H9 (cell line): ENCODE measurements at regions not wholly inside any gene's neighbourhood (a gene's known extent, or its start where the extent isn't known, plus 50 kb on each side); places are given as distances from the start of the nearest gene placed in this dataset.

ENCODE experiments used
- DNase-seq: peaks from one replicate; pipeline ENCODE4 v3.0.0-alpha.2; 2017
- H2AFZ ChIP-seq: one replicate; pipeline ENCODE4 v1.6.1; 2013; ENCODE audit warnings: mild to moderate bottlenecking, low read length, control low read depth, moderate library complexity
- H2AK5ac ChIP-seq: 2 replicates; pipeline ENCODE4 v1.6.1; 2013; ENCODE audit warnings: low read length, control low read depth, mixed read lengths; ENCODE audit not compliant: insufficient read length
- H2BK120ac ChIP-seq: one replicate; pipeline ENCODE4 v1.6.1; 2013; ENCODE audit warnings: low read depth, mild to moderate bottlenecking, low read length, control low read depth, inconsistent platforms; ENCODE audit not compliant: poor library complexity, severe bottlenecking
- H2BK12ac ChIP-seq: 2 replicates; pipeline ENCODE4 v1.6.1; 2013; ENCODE audit warnings: low read length, control low read depth, mixed read lengths, low read depth; ENCODE audit not compliant: insufficient read length
- H2BK15ac ChIP-seq: 2 replicates; pipeline ENCODE4 v1.6.1; 2013; ENCODE audit warnings: low read depth, low read length, control low read depth
- H2BK20ac ChIP-seq: one replicate; pipeline ENCODE4 v1.6.1; 2013; ENCODE audit warnings: low read depth, mild to moderate bottlenecking, low read length, control low read depth, inconsistent platforms; ENCODE audit not compliant: poor library complexity, severe bottlenecking
- H2BK5ac ChIP-seq: 2 replicates; pipeline ENCODE4 v1.6.1; 2013; ENCODE audit warnings: low read length, control low read depth, mixed read lengths; ENCODE audit not compliant: insufficient read length
- H3K14ac ChIP-seq: 2 replicates; pipeline ENCODE4 v1.6.1; 2013; ENCODE audit warnings: low read length, control low read depth; ENCODE audit not compliant: insufficient read depth
- H3K18ac ChIP-seq: 2 replicates; pipeline ENCODE4 v1.6.1; 2013; ENCODE audit warnings: low read depth, mild to moderate bottlenecking, mixed read lengths, low read length, control low read depth; ENCODE audit not compliant: insufficient read length
- H3K23ac ChIP-seq: 2 replicates; pipeline ENCODE4 v1.6.1; 2013; ENCODE audit warnings: low read length, control low read depth, mixed read lengths, low read depth; ENCODE audit not compliant: insufficient read length
- H3K23me2 ChIP-seq: 2 replicates; pipeline ENCODE4 v1.6.1; 2013; ENCODE audit warnings: low read depth, mild to moderate bottlenecking, mixed read lengths, low read length, control low read depth; ENCODE audit not compliant: insufficient read length, poor library complexity, severe bottlenecking
- H3K27ac ChIP-seq: 2 replicates; pipeline ENCODE4 v1.5.1; 2013; ENCODE audit warnings: low read length, control low read depth, mixed read lengths, low read depth; ENCODE audit not compliant: insufficient read length
- H3K27me3 ChIP-seq: 2 replicates; pipeline ENCODE4 v1.6.1; 2013; ENCODE audit warnings: low read length, control low read depth, inconsistent platforms; ENCODE audit not compliant: insufficient read depth
- H3K4ac ChIP-seq: 2 replicates; pipeline ENCODE4 v1.6.1; 2013; ENCODE audit warnings: low read depth, mild to moderate bottlenecking, control low read depth, inconsistent platforms, low read length, moderate library complexity
- H3K4me1 ChIP-seq: 2 replicates; pipeline ENCODE4 v1.6.1; 2013; ENCODE audit warnings: low read length, control low read depth, inconsistent platforms; ENCODE audit not compliant: insufficient read depth
- H3K4me2 ChIP-seq: 2 replicates; pipeline ENCODE4 v1.6.1; 2013; ENCODE audit warnings: low read length, control low read depth, mixed read lengths; ENCODE audit not compliant: insufficient read length, insufficient read depth
- H3K56ac ChIP-seq: 2 replicates; pipeline ENCODE4 v1.6.1; 2013; ENCODE audit warnings: low read depth, mild to moderate bottlenecking, mixed read lengths, low read length, control low read depth; ENCODE audit not compliant: insufficient read length
- H3K79me1 ChIP-seq: 2 replicates; pipeline ENCODE4 v1.6.1; 2013; ENCODE audit warnings: low read depth, mild to moderate bottlenecking, moderate library complexity, low read length, control low read depth, inconsistent platforms; ENCODE audit not compliant: insufficient read depth, poor library complexity, severe bottlenecking
- H3K79me2 ChIP-seq: 2 replicates; pipeline ENCODE4 v1.6.1; 2013; ENCODE audit warnings: low read length, control low read depth, inconsistent platforms; ENCODE audit not compliant: insufficient read depth
- H3K9ac ChIP-seq: 2 replicates; pipeline ENCODE4 v1.6.1; 2013; ENCODE audit warnings: low read length, control low read depth, mixed read lengths; ENCODE audit not compliant: insufficient read length; ENCODE audit errors: extremely low read depth
- H3K9me3 ChIP-seq: one replicate; pipeline ENCODE4 v1.6.1; 2013; ENCODE audit warnings: low read depth, low read length, inconsistent platforms; ENCODE audit not compliant: control insufficient read depth
- H3T11ph ChIP-seq: one replicate; pipeline ENCODE4 v1.6.1; 2013; ENCODE audit warnings: mild to moderate bottlenecking, low read length, control low read depth, inconsistent platforms
- H4K20me1 ChIP-seq: one replicate; pipeline ENCODE4 v1.6.1; 2013; ENCODE audit not compliant: control insufficient read depth, insufficient read length, insufficient read depth
- H4K5ac ChIP-seq: 2 replicates; pipeline ENCODE4 v1.6.1; 2013; ENCODE audit warnings: low read depth, mild to moderate bottlenecking, mixed read lengths, low read length, control low read depth; ENCODE audit not compliant: insufficient read length
- H4K8ac ChIP-seq: replicated peaks from 2 replicates; pipeline ENCODE4 v1.6.1; 2013; ENCODE audit warnings: low read length, control low read depth, mixed read lengths, low read depth; ENCODE audit not compliant: insufficient read length
- H4K91ac ChIP-seq: 2 replicates; pipeline ENCODE4 v1.6.1; 2013; ENCODE audit warnings: low read depth, mild to moderate bottlenecking, moderate library complexity, mixed read lengths, low read length, control low read depth; ENCODE audit not compliant: insufficient read length
- H3K27ac Mint-ChIP-seq, 3 experiments: 2 replicates in 2 of 3; 3 replicates in 1 of 3; pipeline ENCODE4 v1.8.0; 2020 to 2021; ENCODE audit warnings: mixed read lengths in 3 of 3, mild to moderate bottlenecking in 1 of 3, moderate library complexity in 1 of 3
- H3K27me3 Mint-ChIP-seq: 2 replicates; pipeline ENCODE4 v1.8.0; 2021; ENCODE audit warnings: low read depth, mild to moderate bottlenecking, moderate library complexity, mixed read lengths
- H3K36me3 Mint-ChIP-seq, 3 experiments: 2 replicates in 2 of 3; 3 replicates in 1 of 3; pipeline ENCODE4 v1.8.0; 2020 to 2021; ENCODE audit warnings: low read depth in 3 of 3, mixed read lengths in 3 of 3; ENCODE audit not compliant: insufficient read depth in 1 of 3
- H3K4me1 Mint-ChIP-seq, 2 experiments: 2 replicates each; pipeline ENCODE4 v1.8.0; 2020; ENCODE audit warnings: mixed read lengths in 2 of 2
- H3K4me3 Mint-ChIP-seq, 2 experiments: 2 replicates in 1 of 2; 3 replicates in 1 of 2; pipeline ENCODE4 v1.8.0; 2020 to 2021; ENCODE audit warnings: mild to moderate bottlenecking in 2 of 2, mixed read lengths in 2 of 2, moderate library complexity in 1 of 2
- H3K9me3 Mint-ChIP-seq, 2 experiments: 2 replicates in 1 of 2; 3 replicates in 1 of 2; pipeline ENCODE4 v1.8.0; 2020; ENCODE audit warnings: mild to moderate bottlenecking in 2 of 2, mixed read lengths in 2 of 2, moderate library complexity in 1 of 2
- CTCF ChIP-seq: fragments of 200-600 bp; sonication (generic); conservative IDR thresholded peaks from 3 replicates; pipeline ENCODE4 v1.8.0; 2021; ENCODE audit warnings: antibody characterized with exemption, mild to moderate bottlenecking
- WGBS: extraction: QIAGEN DNeasy Blood & Tissue Kit; methylation state at CpG from one replicate; pipeline ENCODE4 v1.1.7; 2013; ENCODE audit warnings: missing lambda C conversion rate, low lambda C conversion rate, mixed read lengths; ENCODE audit not compliant: insufficient read length; ENCODE audit errors: extremely low coverage; 5-methylcytosine and 5-hydroxymethylcytosine counted together

GRCh38 chr10:57018452-57018851 lies 657.4 kb upstream of the ZWINT start:
- Histone ChIP-seq H3K23ac (no peak overlapping the region), H2BK5ac (no peak overlapping the region), H3K79me2 (no peaks in the 10 kb centered on the region), H3K14ac (no peak overlapping the region), H3K9ac (no peak overlapping the region), H2BK12ac (no peak overlapping the region), H3T11ph (no peak overlapping the region), H2BK15ac (no peak overlapping the region), H3K4me1 (peaks cover 3% of the 10 kb centered on the region; the same call in 1 of the 2 replicates), H4K91ac (no peak overlapping the region), H3K23me2 (no peaks in the 10 kb centered on the region), H2AFZ (no peak overlapping the region), H3K9me3 (peaks cover 9% of the 10 kb centered on the region), H3K27ac (no peak overlapping the region), H3K4ac (no peak overlapping the region), H4K8ac (no peak overlapping the region), H3K56ac (no peak overlapping the region), H3K18ac (no peak overlapping the region), H3K27me3 (no peaks in the 10 kb centered on the region), H3K79me1 (no peaks in the 10 kb centered on the region), H2BK120ac (no peak overlapping the region), H2AK5ac (no peak overlapping the region), H2BK20ac (no peak overlapping the region), H4K5ac (no peak overlapping the region), H3K4me2 (no peak overlapping the region), H4K20me1 (no peaks in the 10 kb centered on the region)
- TF ChIP-seq CTCF: no peak
- no peak overlapping the region for H3K4me3 Mint-ChIP-seq
- H3K27me3 Mint-ChIP-seq: peaks cover 2% of the 10 kb centered on the region; the same call in 1 of the 2 replicates
- no CpG with 5 or more reads among the region's 1 CpG for WGBS
- peaks cover 0 to 16% (median 8%) of the 10 kb centered on the region in 3 experiments; a peak in 5 of 7 replicates for H3K36me3 Mint-ChIP-seq
- DNase-seq: no peak
- H3K9me3 Mint-ChIP-seq: peaks cover 10 to 11% of the 10 kb centered on the region in 2 experiments; a peak in 4 of 5 replicates
- peak overlapping the region in 2 of 3 experiments; percentile 58 to 80; a peak in 1 of 7 replicates for H3K27ac Mint-ChIP-seq
- H3K4me1 Mint-ChIP-seq: peaks cover 25 to 28% of the 10 kb centered on the region in 2 experiments
